BLaER1 treated with 17β-estradiol and CSF1 and Interleukin-3, amounts not matched to agents 10 nM and 100 nM (cell line): ENCODE measurements at regions not wholly inside any gene's neighbourhood (a gene's known extent, or its start where the extent isn't known, plus 50 kb on each side); places are given as distances from the start of the nearest gene placed in this dataset.
"Not testable (repeated sequence)": the region's sequence is repeated elsewhere in the genome, so short reads cannot be mapped to it uniquely, and the experiment has no call there.

ENCODE experiments used
- H3K27ac ChIP-seq, 11 experiments: shearing (Covaris generic); formaldehyde crosslinking; 2 replicates each; pipeline ENCODE4 v1.8.1; 2022
- H3K27me3 ChIP-seq, 11 experiments: shearing (Covaris generic); formaldehyde crosslinking; 2 replicates each; pipeline ENCODE4 v1.8.1; 2022
- H3K36me3 ChIP-seq, 11 experiments: shearing (Covaris generic); formaldehyde crosslinking; 2 replicates each; pipeline ENCODE4 v1.8.1; 2022
- H3K4me1 ChIP-seq, 10 experiments: shearing (Covaris generic); formaldehyde crosslinking; 2 replicates each; pipeline ENCODE4 v1.8.1; 2022
- H3K4me2 ChIP-seq, 11 experiments: shearing (Covaris generic); formaldehyde crosslinking; 2 replicates each; pipeline ENCODE4 v1.8.1; 2022
- H3K4me3 ChIP-seq, 10 experiments: shearing (Covaris generic); formaldehyde crosslinking; 2 replicates each; pipeline ENCODE4 v1.8.1; 2022
- H3K9ac ChIP-seq, 11 experiments: shearing (Covaris generic); formaldehyde crosslinking; 2 replicates each; pipeline ENCODE4 v1.8.1; 2022
- H3K9me3 ChIP-seq, 11 experiments: shearing (Covaris generic); formaldehyde crosslinking; replicated peaks in 1 of 11; 2 replicates each; pipeline ENCODE4 v1.8.1; 2022
- H4K20me1 ChIP-seq, 11 experiments: shearing (Covaris generic); formaldehyde crosslinking; 2 replicates each; pipeline ENCODE4 v1.8.1; 2022
- Cebpa-rat ChIP-seq, 11 experiments: shearing (Covaris generic); IDR thresholded peaks; 2 replicates each; pipeline ENCODE4 v1.8.1; 2022

DNA sequence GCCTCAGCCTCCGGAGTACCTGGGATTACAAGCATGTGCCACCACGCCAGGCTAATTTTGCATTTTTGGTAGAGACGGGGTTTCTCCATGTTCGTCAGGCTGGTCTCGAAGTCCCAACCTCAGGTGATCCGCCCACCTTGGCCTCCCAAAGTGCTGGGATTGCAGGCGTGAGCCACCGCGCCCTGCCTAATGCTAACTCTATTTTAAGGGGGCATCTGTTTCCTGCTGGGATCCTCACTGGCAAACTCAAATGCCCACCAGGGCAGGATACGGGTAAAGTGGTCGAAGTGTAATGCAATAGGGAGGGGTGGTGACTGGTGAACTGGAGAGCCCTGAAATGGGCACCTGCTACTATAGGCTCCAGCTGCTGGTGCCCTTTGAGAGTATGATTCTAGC is 131.9 kb upstream of the ZNF217 start:
- Histone ChIP-seq H3K9me3 (no peaks in the 10 kb centered on the region), H3K9ac (no peak overlapping the region), H3K4me1 (peaks cover 19 to 55% (median 37%) of the 10 kb centered on the region in 10 experiments), H3K27ac (no peak overlapping the region), H3K4me2 (peak overlapping the region in 7 of 11 experiments; percentile 2 to 37 (median 31); a peak in 7 of 22 replicates), H3K4me3 (no peak overlapping the region), H3K27me3 (no peaks in the 10 kb centered on the region), H3K36me3 (no peaks in the 10 kb centered on the region), H4K20me1 (no peaks in the 10 kb centered on the region)
- no peak for TF ChIP-seq Cebpa-rat (IDR thresholded peaks at IDR 0.05)

DNA sequence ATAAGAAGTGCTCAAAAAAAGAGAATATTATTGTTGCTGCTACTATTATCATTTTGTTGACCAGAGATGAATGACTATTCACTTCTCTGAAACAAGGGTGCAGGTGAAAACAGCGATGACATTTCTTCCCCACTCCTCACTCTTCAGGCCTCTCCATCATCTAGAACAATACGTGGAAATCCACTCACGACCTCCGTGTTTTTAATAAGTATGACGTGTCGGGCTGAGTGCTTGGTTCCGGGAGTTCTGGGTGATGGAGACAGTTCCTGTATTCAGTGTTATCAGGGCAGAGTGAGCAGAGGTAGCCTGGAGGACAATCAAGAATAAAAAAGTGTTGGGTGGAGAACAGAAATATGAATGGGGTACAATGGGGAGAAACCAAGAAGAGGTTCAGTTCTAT is 130.0 kb upstream of the ZNF217 start:
- Histone ChIP-seq H4K20me1 (no peaks in the 10 kb centered on the region), H3K4me1 (peaks cover 10 to 44% (median 20%) of the 10 kb centered on the region in 10 experiments), H3K27ac (no peak overlapping the region), H3K27me3 (no peaks in the 10 kb centered on the region), H3K4me3 (no peak overlapping the region), H3K36me3 (no peaks in the 10 kb centered on the region), H3K9me3 (no peaks in the 10 kb centered on the region), H3K4me2 (no peak overlapping the region), H3K9ac (no peak overlapping the region)
- no peak for TF ChIP-seq Cebpa-rat (IDR thresholded peaks at IDR 0.05)

DNA sequence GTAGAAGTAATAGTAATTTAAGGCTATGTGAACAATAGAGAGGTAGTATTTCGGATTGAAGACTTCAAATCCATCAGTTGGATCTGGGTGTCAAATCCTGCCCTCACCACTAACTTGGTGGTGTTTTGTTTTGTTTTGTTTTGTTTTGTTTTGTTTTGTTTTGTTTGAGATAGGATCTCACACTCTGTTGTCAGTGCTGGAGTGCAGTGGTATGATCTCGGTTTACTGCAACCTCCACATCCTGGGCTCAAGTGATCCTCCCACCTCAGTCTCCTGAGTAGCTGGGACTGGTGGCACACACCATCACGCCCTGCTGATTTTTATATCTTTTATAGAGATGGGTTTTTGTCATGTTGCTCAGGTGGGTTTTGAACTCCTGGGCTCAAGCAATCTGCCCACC is 129.4 kb upstream of the ZNF217 start:
- Histone ChIP-seq H3K9me3 (no peaks in the 10 kb centered on the region), H3K27ac (no peak overlapping the region), H3K9ac (no peak overlapping the region), H4K20me1 (no peaks in the 10 kb centered on the region), H3K4me2 (no peak overlapping the region), H3K4me1 (peaks cover 10 to 47% (median 20%) of the 10 kb centered on the region in 10 experiments), H3K4me3 (no peak overlapping the region), H3K36me3 (no peaks in the 10 kb centered on the region), H3K27me3 (no peaks in the 10 kb centered on the region)
- no peak for TF ChIP-seq Cebpa-rat (IDR thresholded peaks at IDR 0.05)

DNA sequence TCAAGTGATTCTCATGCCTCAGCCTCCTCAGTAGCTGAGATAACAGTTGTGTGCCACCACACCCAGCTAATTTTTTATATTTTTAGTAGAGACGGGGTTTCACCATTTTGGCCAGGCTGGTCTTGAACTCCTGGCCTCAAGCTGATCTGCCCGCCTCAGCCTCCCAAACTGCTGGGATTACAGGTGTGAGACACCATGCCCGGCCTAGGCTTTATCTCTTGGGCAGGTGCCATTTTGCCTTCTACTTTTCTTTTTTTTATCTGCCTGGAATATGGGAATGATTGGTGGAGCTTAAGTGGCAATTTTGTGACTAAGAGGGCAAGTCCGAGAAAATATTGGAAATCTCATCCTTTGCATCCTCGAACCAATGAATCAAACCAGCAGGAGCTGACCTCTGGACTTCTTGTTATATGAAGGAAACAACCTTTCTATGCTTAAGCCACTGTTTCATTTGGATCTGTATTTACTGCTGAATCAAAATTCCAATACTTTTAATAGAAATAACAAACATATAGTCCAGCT is 128.9 kb upstream of the ZNF217 start:
- Histone ChIP-seq H3K9me3 (no peaks in the 10 kb centered on the region), H3K9ac (no peak overlapping the region), H3K27me3 (no peaks in the 10 kb centered on the region), H3K4me3 (no peak overlapping the region), H3K4me1 (peaks cover 11 to 52% (median 20%) of the 10 kb centered on the region in 10 experiments), H3K4me2 (no peak overlapping the region), H3K27ac (no peak overlapping the region), H4K20me1 (no peaks in the 10 kb centered on the region), H3K36me3 (no peaks in the 10 kb centered on the region)
- no peak for TF ChIP-seq Cebpa-rat (IDR thresholded peaks at IDR 0.05)

DNA sequence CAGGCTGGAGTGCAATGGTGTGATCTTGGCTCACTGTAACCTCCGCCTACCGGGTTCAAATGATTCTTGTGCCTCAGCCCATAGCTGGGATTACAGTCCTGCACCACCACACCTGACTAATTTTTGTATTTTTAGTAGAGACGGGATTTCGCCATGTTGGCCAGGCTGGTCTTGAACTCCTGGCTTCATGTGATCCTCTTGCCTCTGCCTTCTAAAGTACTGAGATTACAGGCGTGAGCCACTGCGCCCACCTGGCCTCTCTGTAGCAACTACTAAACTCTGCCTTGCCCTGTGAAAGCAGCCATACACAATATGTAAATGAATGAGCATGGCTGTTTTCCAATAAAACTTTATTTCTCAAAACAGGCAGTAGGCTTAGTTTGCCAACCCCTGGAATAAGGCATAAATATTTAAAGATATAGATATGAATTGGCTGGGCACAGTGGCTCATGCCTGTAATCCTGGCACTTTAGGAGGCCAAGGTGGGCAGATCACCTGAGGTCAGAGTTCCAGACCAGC is 127.9 kb upstream of the ZNF217 start:
- H3K27ac ChIP-seq: peak overlapping the region in 1 of 11 experiments; percentile 17; a peak in 1 of 22 replicates
- not testable (repeated sequence) for H4K20me1 ChIP-seq, H3K4me3 ChIP-seq, H3K9ac ChIP-seq, H3K27me3 ChIP-seq, H3K9me3 ChIP-seq, H3K36me3 ChIP-seq
- peaks cover 11 to 52% (median 24%) of the 10 kb centered on the region in 10 experiments for H3K4me1 ChIP-seq
- peak overlapping the region in 10 of 11 experiments; percentile 25 to 62 (median 44); a peak in 18 of 22 replicates for H3K4me2 ChIP-seq

DNA sequence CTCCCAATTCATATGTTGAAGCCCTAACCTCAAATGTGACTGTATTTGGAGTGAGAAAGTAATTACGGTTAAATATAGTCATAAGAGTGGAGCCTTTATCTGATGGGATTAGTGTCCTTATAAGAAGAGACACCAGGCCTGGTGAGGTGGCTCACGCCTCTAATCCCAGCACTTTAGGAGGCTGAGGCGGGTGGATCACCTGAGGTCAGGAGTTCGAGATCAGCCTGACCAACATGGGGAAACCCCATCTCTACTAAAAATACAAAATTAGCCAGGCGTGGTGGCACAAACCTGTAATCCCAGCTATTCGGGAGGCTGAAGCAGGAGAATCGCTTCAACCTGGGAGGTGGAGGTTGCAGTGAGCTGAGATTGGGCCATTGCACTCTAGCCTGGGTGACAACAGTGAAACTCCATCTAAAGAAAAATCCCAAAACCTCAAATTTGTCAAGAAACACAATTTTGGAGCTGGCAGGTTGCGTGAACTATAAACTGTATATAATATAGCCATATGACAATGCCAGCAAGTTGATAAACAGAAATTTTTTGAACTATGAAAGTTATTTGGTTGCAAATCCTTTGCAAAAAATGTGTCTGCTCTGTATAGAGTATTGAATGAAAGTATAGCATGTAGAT is 125.6 kb upstream of the ZNF217 start:
- H3K9me3 ChIP-seq, H3K27me3 ChIP-seq, H3K4me2 ChIP-seq, H3K27ac ChIP-seq, H3K4me3 ChIP-seq, H4K20me1 ChIP-seq, H3K9ac ChIP-seq, H3K36me3 ChIP-seq: not testable (repeated sequence)
- H3K4me1 ChIP-seq: peaks cover 11 to 50% (median 24%) of the 10 kb centered on the region in 10 experiments

DNA sequence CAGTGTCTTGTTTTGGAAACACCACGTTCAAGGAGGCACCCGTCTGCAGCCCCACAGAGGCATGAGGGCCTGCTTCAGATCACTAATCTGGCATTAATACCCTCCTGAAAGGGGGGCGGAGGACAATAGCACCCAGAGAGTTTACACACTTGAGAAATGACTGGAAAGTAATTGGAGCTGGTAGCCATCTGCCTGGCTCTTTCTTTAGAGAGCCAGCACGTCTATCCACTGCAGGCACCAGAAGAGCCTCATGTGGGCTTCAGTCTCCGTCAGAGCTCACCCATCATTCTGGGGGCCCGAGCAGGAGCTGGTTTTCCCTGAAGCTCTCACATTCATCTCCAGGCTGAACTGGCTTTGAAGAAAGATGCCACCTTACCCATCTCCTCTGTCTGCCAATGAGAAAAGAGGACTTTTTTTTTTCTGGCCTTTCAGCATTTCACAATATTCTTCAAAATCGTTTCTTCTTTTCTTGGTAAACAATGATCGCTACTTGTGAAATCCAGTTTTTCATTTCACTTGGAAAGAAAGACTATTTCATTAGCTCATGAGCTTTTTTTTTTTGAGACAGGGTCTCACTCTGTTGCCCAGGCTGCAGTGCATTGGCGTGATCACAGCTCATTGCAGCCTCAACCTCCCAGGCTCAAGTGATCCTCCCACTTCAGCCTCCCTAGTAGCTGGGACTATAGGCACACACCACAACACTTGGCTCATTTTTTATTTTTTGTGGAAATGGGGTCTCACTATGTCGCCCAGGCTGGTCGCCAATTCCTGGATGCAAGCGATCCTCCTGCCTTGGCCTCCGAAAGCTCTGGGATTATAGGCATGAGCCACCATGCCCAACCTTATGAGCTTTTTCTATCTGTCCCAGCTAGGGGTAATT is 124.7 kb upstream of the ZNF217 start:
- H3K4me2 ChIP-seq: no peak overlapping the region
- TF ChIP-seq Cebpa-rat (IDR thresholded peaks at IDR 0.05): no peak
- H4K20me1 ChIP-seq: no peaks in the 10 kb centered on the region
- H3K27ac ChIP-seq: peak overlapping the region in 4 of 11 experiments; percentile 3 to 42 (median 11); a peak in 7 of 22 replicates
- H3K9me3 ChIP-seq: no peaks in the 10 kb centered on the region
- no peak overlapping the region for H3K4me3 ChIP-seq
- no peaks in the 10 kb centered on the region for H3K27me3 ChIP-seq
- no peaks in the 10 kb centered on the region for H3K36me3 ChIP-seq
- peaks cover 11 to 50% (median 24%) of the 10 kb centered on the region in 10 experiments for H3K4me1 ChIP-seq
- H3K9ac ChIP-seq: no peak overlapping the region

DNA sequence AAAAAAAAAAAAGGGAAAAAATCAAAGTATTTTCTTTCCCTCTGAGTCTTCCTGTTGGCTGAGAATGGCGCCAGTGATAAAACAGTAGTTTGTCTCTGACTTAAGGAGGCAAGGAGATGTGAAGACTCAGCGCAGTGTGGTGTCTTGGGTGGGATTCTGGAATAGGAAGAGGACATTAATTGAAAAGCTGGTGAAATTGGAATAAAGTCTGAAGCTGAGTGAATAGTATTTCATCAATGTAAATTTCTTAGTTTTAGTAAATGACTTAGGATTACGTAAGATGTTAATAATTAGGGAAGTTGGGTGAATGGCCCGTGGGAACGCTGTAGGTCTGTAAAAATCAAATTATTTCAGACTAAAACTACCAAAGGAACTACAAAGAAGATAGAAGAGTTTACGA is 122.8 kb upstream of the ZNF217 start:
- H3K4me2 ChIP-seq: peak overlapping the region in 9 of 11 experiments; percentile 10 to 78 (median 59); a peak in 16 of 22 replicates
- no peaks in the 10 kb centered on the region for H3K27me3 ChIP-seq
- no peaks in the 10 kb centered on the region for H3K9me3 ChIP-seq
- peak overlapping the region in 6 of 11 experiments; percentile 1 to 50 (median 36); a peak in 6 of 22 replicates for H3K27ac ChIP-seq
- H4K20me1 ChIP-seq: no peaks in the 10 kb centered on the region
- 0 out of 22 replicates have a peak overlapping the region, but pooled peaks of 1 of the 11 experiments have one; percentile 5 for H3K9ac ChIP-seq
- H3K4me1 ChIP-seq: peaks cover 17 to 59% (median 31%) of the 10 kb centered on the region in 10 experiments
- H3K4me3 ChIP-seq: 0 out of 20 replicates have a peak overlapping the region, but pooled peaks of 1 of the 10 experiments have one; percentile 7
- H3K36me3 ChIP-seq: no peaks in the 10 kb centered on the region
- peak in 2 of 11 experiments; percentile 33 to 54; a peak in 3 of 22 replicates for TF ChIP-seq Cebpa-rat (IDR thresholded peaks at IDR 0.05)

DNA sequence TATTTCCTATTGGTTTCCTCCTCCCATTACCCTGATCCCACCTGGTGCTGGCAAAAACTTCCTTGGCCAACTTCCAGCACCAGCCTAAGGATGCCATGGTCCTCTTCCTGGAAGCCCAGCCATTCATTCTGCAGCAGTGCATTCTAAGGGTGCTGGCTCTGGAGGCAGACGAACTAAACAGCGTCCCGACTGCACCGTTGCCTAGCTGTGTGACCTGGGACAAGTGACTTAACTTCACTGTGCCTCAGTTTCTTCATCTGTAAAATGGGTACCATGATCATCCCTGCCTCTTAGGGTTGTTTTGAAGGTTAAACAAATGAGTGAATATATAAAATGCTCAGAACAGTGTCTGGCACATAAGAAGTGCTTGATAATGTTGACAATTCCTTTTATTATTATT is 120.9 kb upstream of the ZNF217 start:
- Histone ChIP-seq H3K9ac (no peak overlapping the region), H4K20me1 (no peaks in the 10 kb centered on the region), H3K4me1 (peaks cover 11 to 51% (median 24%) of the 10 kb centered on the region in 10 experiments)

More for the DNA sequence above, 120.9 kb upstream of the ZNF217 start:
- Histone ChIP-seq H3K36me3 (no peaks in the 10 kb centered on the region), H3K9me3 (no peaks in the 10 kb centered on the region), H3K27ac (no peak overlapping the region), H3K4me3 (no peak overlapping the region), H3K4me2 (no peak overlapping the region), H3K27me3 (no peaks in the 10 kb centered on the region)
- no peak for TF ChIP-seq Cebpa-rat (IDR thresholded peaks at IDR 0.05)
